ENCODE measurements at regions not wholly inside any gene's neighbourhood (a gene's known extent, or its start where the extent isn't known, plus 50 kb on each side); places are given as distances from the start of the nearest gene placed in this dataset.

- TF ChIP-seq, protein P1, sequence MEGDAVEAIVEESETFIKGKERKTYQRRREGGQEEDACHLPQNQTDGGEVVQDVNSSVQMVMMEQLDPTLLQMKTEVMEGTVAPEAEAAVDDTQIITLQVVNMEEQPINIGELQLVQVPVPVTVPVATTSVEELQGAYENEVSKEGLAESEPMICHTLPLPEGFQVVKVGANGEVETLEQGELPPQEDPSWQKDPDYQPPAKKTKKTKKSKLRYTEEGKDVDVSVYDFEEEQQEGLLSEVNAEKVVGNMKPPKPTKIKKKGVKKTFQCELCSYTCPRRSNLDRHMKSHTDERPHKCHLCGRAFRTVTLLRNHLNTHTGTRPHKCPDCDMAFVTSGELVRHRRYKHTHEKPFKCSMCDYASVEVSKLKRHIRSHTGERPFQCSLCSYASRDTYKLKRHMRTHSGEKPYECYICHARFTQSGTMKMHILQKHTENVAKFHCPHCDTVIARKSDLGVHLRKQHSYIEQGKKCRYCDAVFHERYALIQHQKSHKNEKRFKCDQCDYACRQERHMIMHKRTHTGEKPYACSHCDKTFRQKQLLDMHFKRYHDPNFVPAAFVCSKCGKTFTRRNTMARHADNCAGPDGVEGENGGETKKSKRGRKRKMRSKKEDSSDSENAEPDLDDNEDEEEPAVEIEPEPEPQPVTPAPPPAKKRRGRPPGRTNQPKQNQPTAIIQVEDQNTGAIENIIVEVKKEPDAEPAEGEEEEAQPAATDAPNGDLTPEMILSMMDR (IDR thresholded peaks at IDR 0.05; ENCODE audit: low read length, missing control alignments): no peak
- no peak overlapping the region for H3K4me3 ChIP-seq (replicated peaks; ENCODE audit: low read depth, low read length)
- DNase-seq (ENCODE audit: low read depth): no peak
Observed at GRCh38 chrX:14290335-14290734, 239.0 kb upstream of the GLRA2 start.

DNA sequence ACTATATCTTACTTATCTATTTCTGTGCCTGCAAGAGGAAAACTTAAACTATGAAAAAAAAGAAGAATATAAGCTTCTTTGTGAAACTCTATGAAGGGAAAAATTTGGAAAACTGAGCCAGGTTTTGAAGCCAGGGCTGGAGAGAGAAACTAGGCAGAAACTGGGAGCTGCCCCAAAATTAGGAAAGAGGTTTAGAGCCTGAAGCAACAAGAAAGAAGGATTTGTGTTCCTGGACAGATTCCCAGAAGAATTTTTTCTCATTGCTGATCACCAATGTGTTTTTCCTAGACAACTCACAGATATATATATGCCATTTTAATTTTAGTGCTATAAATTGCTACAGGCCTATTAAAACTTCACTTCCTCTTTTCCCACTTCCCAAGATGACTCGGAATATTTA is 245.0 kb upstream of the GEMIN8 start:
- no peak overlapping the region for H3K4me3 ChIP-seq (replicated peaks; ENCODE audit: low read depth, low read length)
- TF ChIP-seq, protein P1 (IDR thresholded peaks at IDR 0.05; ENCODE audit: low read length, missing control alignments): no peak
- no peak for DNase-seq (ENCODE audit: low read depth)

DNA sequence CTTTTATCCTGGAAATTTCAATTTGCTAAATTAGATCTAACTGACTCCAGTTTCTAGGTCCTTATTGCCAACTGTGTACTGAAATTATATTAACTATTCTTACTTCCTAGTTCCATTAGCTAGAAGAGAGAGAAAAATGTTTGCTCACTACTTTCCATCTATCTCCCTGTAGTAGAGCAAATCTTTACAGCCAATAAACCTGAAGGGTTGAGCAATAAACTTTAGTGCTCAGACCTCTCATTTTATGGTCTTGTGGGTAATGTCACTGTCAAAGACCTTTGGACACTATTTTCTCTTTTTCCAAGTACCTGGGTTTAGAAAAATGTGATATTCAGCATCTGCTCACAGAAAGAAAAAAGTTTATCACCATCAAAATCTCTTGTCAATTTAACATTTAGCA is 237.5 kb upstream of the GEMIN8 start:
- H3K4me3 ChIP-seq (replicated peaks; ENCODE audit: low read depth, low read length): no peak overlapping the region
- TF ChIP-seq, protein P1 (IDR thresholded peaks at IDR 0.05; ENCODE audit: low read length, missing control alignments): no peak
- no peak for DNase-seq (ENCODE audit: low read depth)

DNA sequence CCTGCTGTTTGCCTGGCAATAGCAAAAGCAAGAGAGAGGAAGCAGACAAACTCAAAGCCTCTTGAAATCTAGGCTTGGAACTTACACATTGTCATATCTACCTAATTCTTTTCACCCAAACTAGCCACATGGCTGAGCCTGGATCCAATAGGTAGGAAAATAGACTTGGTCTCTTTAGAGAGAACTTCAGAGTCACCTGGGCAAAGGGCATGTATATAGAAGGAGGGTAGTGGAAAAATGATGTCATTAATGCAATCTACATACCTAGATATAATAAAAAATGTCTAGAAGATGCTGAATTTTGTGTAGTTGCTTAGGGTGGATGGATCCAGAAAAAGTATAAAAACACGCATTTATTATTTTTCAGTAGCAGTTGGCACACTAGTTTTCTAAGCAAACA is 237.0 kb upstream of the GEMIN8 start:
- no peak overlapping the region for H3K4me3 ChIP-seq (replicated peaks; ENCODE audit: low read depth, low read length)
- TF ChIP-seq, protein P1 (IDR thresholded peaks at IDR 0.05; ENCODE audit: low read length, missing control alignments): no peak
- no peak for DNase-seq (ENCODE audit: low read depth)

- no peak for DNase-seq (ENCODE audit: low read depth)
- TF ChIP-seq, protein P1 (IDR thresholded peaks at IDR 0.05; ENCODE audit: low read length, missing control alignments): no peak
- no peak overlapping the region for H3K4me3 ChIP-seq (replicated peaks; ENCODE audit: low read depth, low read length)
Observed at GRCh38 chrX:14243823-14244222, 214.1 kb upstream of the GEMIN8 start.

DNA sequence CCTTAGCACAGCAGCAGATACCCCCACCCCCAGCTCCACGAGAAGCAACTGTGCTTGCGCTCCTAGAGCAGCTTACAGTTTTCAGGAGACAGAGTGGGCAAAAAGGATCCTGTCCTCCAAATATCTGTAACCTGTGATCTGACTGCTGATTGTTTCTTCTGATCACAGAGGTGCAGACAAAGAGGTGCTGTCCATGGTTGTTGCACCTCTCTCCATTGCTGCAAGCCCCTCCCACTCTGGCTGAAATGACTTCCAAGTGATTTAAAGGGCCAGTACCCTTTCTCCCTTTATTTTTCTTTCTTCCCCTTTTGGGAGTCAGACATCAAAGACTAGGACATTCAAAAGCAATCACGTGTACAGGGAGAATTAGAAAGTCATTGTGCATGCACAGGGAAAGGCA is 205.3 kb upstream of the GEMIN8 start:
- no peak overlapping the region for H3K4me3 ChIP-seq (replicated peaks; ENCODE audit: low read depth, low read length)
- TF ChIP-seq, protein P1 (IDR thresholded peaks at IDR 0.05; ENCODE audit: low read length, missing control alignments): no peak
- DNase-seq (ENCODE audit: low read depth): no peak

DNA sequence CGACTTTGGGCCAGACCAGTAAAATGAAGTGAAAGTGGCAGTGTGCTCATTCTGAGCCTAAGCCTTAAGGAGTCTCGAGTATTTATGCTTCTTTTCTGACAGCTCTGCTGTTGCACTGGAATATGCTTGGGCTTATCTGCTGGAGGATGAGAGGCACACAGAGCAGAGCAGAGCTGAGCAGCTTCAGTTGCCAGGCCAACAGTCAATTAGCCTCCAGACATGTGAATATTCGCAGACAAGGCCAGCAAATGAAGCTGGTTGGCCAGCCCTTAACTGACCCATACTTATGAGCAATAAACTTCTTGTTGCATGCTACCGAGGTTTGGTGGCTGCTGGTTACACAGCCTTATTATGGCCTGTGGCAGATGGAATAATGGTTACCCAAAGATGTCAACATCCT is 203.0 kb upstream of the GEMIN8 start:
- no peak overlapping the region for H3K4me3 ChIP-seq (replicated peaks; ENCODE audit: low read depth, low read length)
- no peak for DNase-seq (ENCODE audit: low read depth)
- TF ChIP-seq, protein P1 (IDR thresholded peaks at IDR 0.05; ENCODE audit: low read length, missing control alignments): no peak

All from fibroblast of pulmonary artery (primary cell).